CD4-positive, alpha-beta T cell (primary cell): ENCODE measurements at regions not wholly inside any gene's neighbourhood (a gene's known extent, or its start where the extent isn't known, plus 50 kb on each side); places are given as distances from the start of the nearest gene placed in this dataset.
A peak's percentile ranks its signal among the peaks of the same experiment; 100 is the strongest.
"Not testable (repeated sequence)": the region's sequence is repeated elsewhere in the genome, so short reads cannot be mapped to it uniquely, and the experiment has no call there.

Experiments
- ATAC-seq: fragments of 200-7000 bp; cut with Tn5 transposase; one replicate; pipeline ENCODE4 v1.10.0; 2022; ENCODE audit warnings: mild to moderate bottlenecking; ENCODE audit not compliant: poor library complexity
- CTCF ChIA-PET: fragments of 350-600 bp; sonication (Branson Sonifier 250); formaldehyde crosslinking; loops from one replicate; lab custom pipeline; 2021; ENCODE audit warnings: antibody characterized with exemption, inconsistent platforms; lab: Charles Lee
- POLR2A ChIA-PET: fragments of 350-600 bp; sonication (Branson Sonifier 250); formaldehyde crosslinking; loops from one replicate; lab custom pipeline; 2021; ENCODE audit warnings: antibody characterized with exemption, inconsistent platforms; lab: Charles Lee
- DNase-seq, 14 experiments: peaks; one replicate each; pipeline ENCODE4 v3.0.0-alpha.2; 2013 to 2020; ENCODE audit warnings: mixed read lengths in 2 of 14
- H3K27ac ChIP-seq, 2 donors: one replicate each; pipeline versions ENCODE4 v1.5.1 to v1.7.0; 2013; ENCODE audit warnings: low read length in 2 of 2, low read depth in 1 of 2, mild to moderate bottlenecking in 1 of 2
- H3K27me3 ChIP-seq, 2 experiments: 1 replicate in 1 of 2; 2 replicates in 1 of 2; pipeline versions ENCODE4 v1.6.1 to v1.7.0; 2013; ENCODE audit warnings: low read length in 2 of 2, control low read depth in 1 of 2, mild to moderate bottlenecking in 1 of 2, moderate library complexity in 1 of 2; ENCODE audit not compliant: insufficient read depth in 2 of 2, control insufficient read depth in 1 of 2
- H3K36me3 ChIP-seq: one replicate; pipeline ENCODE4 v1.6.1; 2013; ENCODE audit warnings: low read length, control low read depth; ENCODE audit not compliant: insufficient read depth
- H3K4me1 ChIP-seq: one replicate; pipeline ENCODE4 v1.6.1; 2013; ENCODE audit warnings: low read length, control low read depth; ENCODE audit not compliant: insufficient read depth
- H3K4me3 ChIP-seq: one replicate; pipeline ENCODE4 v1.5.1; 2013; ENCODE audit warnings: mild to moderate bottlenecking, low read length, moderate library complexity
- H3K9me3 ChIP-seq, 2 experiments: 1 replicate in 1 of 2; 2 replicates in 1 of 2; pipeline versions ENCODE4 v1.6.1 to v1.7.0; 2013; ENCODE audit warnings: low read length in 2 of 2, mild to moderate bottlenecking in 2 of 2, control low read depth in 1 of 2, moderate library complexity in 1 of 2; ENCODE audit not compliant: control insufficient read depth in 1 of 2, insufficient read depth in 1 of 2
- H3K27ac Mint-ChIP-seq: one replicate; pipeline ENCODE4 v1.8.0; 2020; ENCODE audit warnings: mixed read lengths
- H3K27me3 Mint-ChIP-seq: one replicate; pipeline ENCODE4 v1.8.0; 2021; ENCODE audit warnings: mixed read lengths
- H3K36me3 Mint-ChIP-seq: one replicate; pipeline ENCODE4 v1.8.0; 2021; ENCODE audit warnings: low read depth, mixed read lengths
- H3K4me1 Mint-ChIP-seq: one replicate; pipeline ENCODE4 v1.8.0; 2021; ENCODE audit warnings: low read depth, mixed read lengths
- H3K4me3 Mint-ChIP-seq: one replicate; pipeline ENCODE4 v1.8.0; 2020; ENCODE audit warnings: mild to moderate bottlenecking, mixed read lengths
- H3K9me3 Mint-ChIP-seq: one replicate; pipeline ENCODE4 v1.8.0; 2020; ENCODE audit warnings: mixed read lengths
- intact Hi-C, 2 experiments: fragments of 100-400 bp; cut with DNase I in 1 of 2; cut with micrococcal nuclease in 1 of 2; formaldehyde crosslinking; loops; one replicate each; pipeline versions ENCODE4 v1.15.1 to v1.9.0; 2023 to 2025; cut with DNase I, micrococcal nuclease
- TF ChIP-seq, protein P1 (sequence below): fragments of 200-600 bp; IDR thresholded peaks from one replicate; pipeline ENCODE4 v1.8.0; 2022; ENCODE audit warnings: antibody characterized with exemption, mild to moderate bottlenecking

DNA sequence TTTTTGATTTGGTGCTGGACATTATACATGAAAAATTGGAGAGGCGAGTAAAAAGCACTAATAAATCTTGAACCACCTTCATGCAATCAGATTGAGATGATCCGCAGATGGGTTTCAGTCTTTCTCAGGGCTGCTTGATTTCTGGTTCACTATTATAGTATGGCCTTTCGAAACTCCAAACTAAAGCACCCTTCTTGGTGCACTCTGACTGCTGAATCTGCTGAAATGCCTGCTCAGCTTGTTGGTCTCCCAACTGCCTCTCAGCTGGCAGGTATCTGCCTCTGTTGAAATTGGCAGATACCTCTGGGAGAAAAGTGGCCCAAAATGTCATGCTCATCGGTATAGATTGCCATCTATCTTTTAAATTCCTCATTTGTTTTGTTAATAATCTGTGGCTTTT is 102.5 kb upstream of the WIPF3 start:
- ATAC-seq, H3K4me3 ChIP-seq, H3K9me3 ChIP-seq, H3K36me3 ChIP-seq, POLR2A ChIA-PET, H3K9me3 Mint-ChIP-seq, H3K4me1 Mint-ChIP-seq, H3K4me3 Mint-ChIP-seq, DNase-seq, H3K27ac Mint-ChIP-seq, H3K27ac ChIP-seq, H3K4me1 ChIP-seq, intact Hi-C loops, H3K27me3 ChIP-seq, H3K27me3 Mint-ChIP-seq, CTCF ChIA-PET, H3K36me3 Mint-ChIP-seq: not testable (repeated sequence)

DNA sequence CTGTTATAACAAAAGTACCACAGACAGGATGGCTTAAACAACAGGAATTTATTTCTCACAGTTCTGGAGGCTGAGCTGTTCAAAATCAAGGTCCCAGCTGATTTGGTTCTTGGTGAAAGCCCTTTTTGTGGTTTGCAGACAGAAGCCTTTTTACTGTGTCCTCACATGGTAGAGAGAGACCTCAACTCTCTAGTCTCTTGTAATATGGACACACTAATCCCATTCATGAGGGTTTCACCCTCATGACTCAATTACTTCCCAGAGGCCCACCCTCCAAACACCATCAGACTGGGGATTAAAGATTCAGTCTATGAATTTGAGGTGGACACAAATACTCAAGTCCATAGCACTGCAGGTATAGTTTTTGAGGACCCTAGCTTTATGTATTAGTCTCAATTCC is 97.3 kb upstream of the WIPF3 start:
- H3K4me3 ChIP-seq, H3K4me1 ChIP-seq, intact Hi-C loops, H3K9me3 ChIP-seq, H3K4me1 Mint-ChIP-seq, H3K4me3 Mint-ChIP-seq, H3K27me3 ChIP-seq, H3K9me3 Mint-ChIP-seq, H3K27ac Mint-ChIP-seq, ATAC-seq, H3K36me3 Mint-ChIP-seq, H3K27ac ChIP-seq, DNase-seq, CTCF ChIA-PET, H3K36me3 ChIP-seq, POLR2A ChIA-PET: not testable (repeated sequence)
- peaks cover 10% of the 10 kb centered on the region for H3K27me3 Mint-ChIP-seq

DNA sequence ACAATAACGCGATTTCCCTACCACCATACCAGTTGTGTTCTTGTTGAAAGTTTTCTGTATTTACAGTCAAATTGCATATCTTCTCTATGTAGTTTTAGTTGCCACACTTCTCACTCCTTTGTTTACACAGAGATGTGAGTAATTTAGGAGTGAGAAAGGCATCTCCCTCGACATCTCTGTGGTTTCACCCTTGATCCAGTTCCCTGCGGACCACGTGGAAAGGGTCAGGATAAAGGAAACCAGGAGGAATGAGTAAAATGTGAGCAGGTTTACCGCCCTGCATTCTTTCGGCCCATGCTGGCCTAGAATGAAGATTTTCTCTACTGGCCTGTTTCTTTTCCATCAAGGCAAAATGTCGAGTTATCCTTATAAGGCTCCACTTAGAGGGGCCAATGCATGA is 83.2 kb upstream of the WIPF3 start:
- H3K27ac ChIP-seq, H3K27me3 ChIP-seq, ATAC-seq, CTCF ChIA-PET, H3K36me3 Mint-ChIP-seq, H3K4me3 ChIP-seq, H3K4me3 Mint-ChIP-seq, H3K9me3 Mint-ChIP-seq, H3K4me1 ChIP-seq, H3K9me3 ChIP-seq, POLR2A ChIA-PET, H3K36me3 ChIP-seq, H3K27ac Mint-ChIP-seq, H3K4me1 Mint-ChIP-seq, intact Hi-C loops, DNase-seq: not testable (repeated sequence)
- peaks cover 15% of the 10 kb centered on the region for H3K27me3 Mint-ChIP-seq

DNA sequence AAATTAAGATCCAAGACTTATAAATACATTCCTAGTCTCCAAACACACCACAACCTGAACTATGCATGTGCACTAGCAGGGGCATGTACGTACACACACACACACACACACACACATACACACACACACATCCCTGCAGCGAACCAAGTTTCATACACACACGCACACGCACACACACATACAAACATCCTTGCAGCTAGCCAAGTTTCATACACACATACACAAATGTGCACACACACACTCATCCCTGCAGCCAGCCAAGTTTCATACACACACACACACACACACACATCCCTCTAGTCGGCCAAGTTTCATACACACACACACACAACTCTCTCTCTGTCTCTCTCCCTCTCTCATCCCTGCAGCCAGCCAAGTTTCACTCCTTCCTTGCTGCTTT is 82.7 kb upstream of the WIPF3 start:
- Histone ChIP-seq H3K27ac (no peak overlapping the region), H3K36me3 (no peaks in the 10 kb centered on the region), H3K4me1 (no peaks in the 10 kb centered on the region), H3K4me3 (no peak overlapping the region), H3K9me3 (no peaks in the 10 kb centered on the region), H3K27me3 (no peaks in the 10 kb centered on the region)
- no peaks in the 10 kb centered on the region for H3K36me3 Mint-ChIP-seq
- no peak overlapping the region for H3K27ac Mint-ChIP-seq
- intact Hi-C loops, result no loop called here
- CTCF ChIA-PET, result no interaction called here
- no peak for ATAC-seq
- peaks cover 20% of the 10 kb centered on the region for H3K27me3 Mint-ChIP-seq
- no peak overlapping the region for H3K4me3 Mint-ChIP-seq
- peak in 1 of 14 experiments; percentile 0 for DNase-seq
- H3K4me1 Mint-ChIP-seq, result no peaks in the 10 kb centered on the region
- TF ChIP-seq, protein P1, sequence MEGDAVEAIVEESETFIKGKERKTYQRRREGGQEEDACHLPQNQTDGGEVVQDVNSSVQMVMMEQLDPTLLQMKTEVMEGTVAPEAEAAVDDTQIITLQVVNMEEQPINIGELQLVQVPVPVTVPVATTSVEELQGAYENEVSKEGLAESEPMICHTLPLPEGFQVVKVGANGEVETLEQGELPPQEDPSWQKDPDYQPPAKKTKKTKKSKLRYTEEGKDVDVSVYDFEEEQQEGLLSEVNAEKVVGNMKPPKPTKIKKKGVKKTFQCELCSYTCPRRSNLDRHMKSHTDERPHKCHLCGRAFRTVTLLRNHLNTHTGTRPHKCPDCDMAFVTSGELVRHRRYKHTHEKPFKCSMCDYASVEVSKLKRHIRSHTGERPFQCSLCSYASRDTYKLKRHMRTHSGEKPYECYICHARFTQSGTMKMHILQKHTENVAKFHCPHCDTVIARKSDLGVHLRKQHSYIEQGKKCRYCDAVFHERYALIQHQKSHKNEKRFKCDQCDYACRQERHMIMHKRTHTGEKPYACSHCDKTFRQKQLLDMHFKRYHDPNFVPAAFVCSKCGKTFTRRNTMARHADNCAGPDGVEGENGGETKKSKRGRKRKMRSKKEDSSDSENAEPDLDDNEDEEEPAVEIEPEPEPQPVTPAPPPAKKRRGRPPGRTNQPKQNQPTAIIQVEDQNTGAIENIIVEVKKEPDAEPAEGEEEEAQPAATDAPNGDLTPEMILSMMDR, result no peak
- H3K9me3 Mint-ChIP-seq, result no peaks in the 10 kb centered on the region
- POLR2A ChIA-PET, result no interaction called here

DNA sequence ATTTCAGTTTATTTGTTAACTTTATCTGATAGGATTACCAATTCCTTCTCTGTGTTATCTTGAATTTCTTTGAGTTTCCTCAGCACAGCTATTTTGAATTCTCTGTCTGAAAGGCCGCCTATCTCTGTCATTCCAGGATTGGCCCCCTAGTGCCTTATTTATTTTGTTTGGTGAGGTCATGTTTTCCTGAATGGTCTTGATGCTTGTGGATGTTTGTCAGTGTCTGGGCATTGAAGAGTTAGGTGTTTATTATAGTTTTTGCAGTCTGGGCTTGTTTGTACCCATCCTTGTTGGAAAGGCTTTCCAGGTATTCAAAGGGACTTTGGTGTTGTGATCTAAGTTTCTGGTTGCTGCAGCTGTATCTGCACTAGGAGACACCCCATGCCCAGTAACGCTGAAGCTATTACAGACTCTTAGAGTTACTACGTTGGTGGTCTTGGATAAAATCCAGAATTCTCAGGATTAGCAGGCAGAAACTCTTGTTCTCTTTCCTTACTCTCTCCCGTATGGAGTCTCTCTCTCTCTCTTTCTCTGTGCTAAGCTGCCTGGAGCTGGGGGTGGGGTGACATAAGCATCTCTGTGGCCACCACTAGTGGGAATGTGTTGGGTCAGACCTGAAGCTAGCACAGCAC is 76.7 kb upstream of the WIPF3 start:
- H3K4me1 Mint-ChIP-seq, H3K36me3 Mint-ChIP-seq, intact Hi-C loops, H3K36me3 ChIP-seq, CTCF ChIA-PET, H3K4me1 ChIP-seq, DNase-seq, H3K27me3 ChIP-seq, H3K27ac ChIP-seq, H3K9me3 ChIP-seq, ATAC-seq, H3K4me3 Mint-ChIP-seq, POLR2A ChIA-PET, H3K4me3 ChIP-seq, H3K9me3 Mint-ChIP-seq, H3K27ac Mint-ChIP-seq: not testable (repeated sequence)
- peaks cover 30% of the 10 kb centered on the region for H3K27me3 Mint-ChIP-seq
